ENCODE measurements at regions not wholly inside any gene's neighbourhood (a gene's known extent, or its start where the extent isn't known, plus 50 kb on each side); places are given as distances from the start of the nearest gene placed in this dataset.

GRCh38 chr6:44062771-44063560 lies 64.3 kb downstream of the MRPL14 start (continued):
- TF ChIP-seq TFAP4 (IDR thresholded peaks at IDR 0.05; ENCODE audit: borderline replicate concordance, low read depth) = peak; percentile 58; the same call in 1 of the 2 replicates
- TF ChIP-seq ZNF567 (CRISPR knock-in tag; IDR thresholded peaks at IDR 0.05; ENCODE audit: borderline replicate concordance) = peak; percentile 58; the same call in 1 of the 2 replicates
- no peak for TF ChIP-seq PRMT3 (CRISPR knock-in tag; IDR thresholded peaks at IDR 0.05; ENCODE audit: borderline replicate concordance, low read depth)
- 0 out of 2 replicates have a peak, but pooled peaks have one; percentile 46 for TF ChIP-seq HDAC2 (CRISPR knock-in tag; IDR thresholded peaks at IDR 0.05)
- no peak for TF ChIP-seq ATAD3A (CRISPR knock-in tag; IDR thresholded peaks at IDR 0.05)
- no peak for TF ChIP-seq GPBP1L1 (CRISPR knock-in tag; IDR thresholded peaks at IDR 0.05)
- TF ChIP-seq TRIM24 (CRISPR knock-in tag; IDR thresholded peaks at IDR 0.05) = peak; percentile 82; the same call in 1 of the 2 replicates
- peak; percentile 84 for TF ChIP-seq PAXIP1 (CRISPR knock-in tag; conservative IDR thresholded peaks at IDR 0.05)
- TF ChIP-seq SNAPC5 (CRISPR knock-in tag; IDR thresholded peaks at IDR 0.05; ENCODE audit: borderline replicate concordance) = no peak
- no peak for TF ChIP-seq SIX1 (CRISPR knock-in tag; IDR thresholded peaks at IDR 0.05; ENCODE audit: borderline replicate concordance)
- TF ChIP-seq ZNF431 (CRISPR knock-in tag; IDR thresholded peaks at IDR 0.05; ENCODE audit: borderline replicate concordance, low read depth) = no peak; the same call in 1 of the 2 replicates
- TF ChIP-seq ZNF232 (CRISPR knock-in tag; IDR thresholded peaks at IDR 0.05; ENCODE audit: borderline replicate concordance) = no peak
- no peak for TF ChIP-seq BRCA1 (CRISPR knock-in tag; IDR thresholded peaks at IDR 0.05)
- TF ChIP-seq THAP8 (CRISPR knock-in tag; IDR thresholded peaks at IDR 0.05; ENCODE audit: borderline replicate concordance) = no peak
- no peak for TF ChIP-seq MAZ (IDR thresholded peaks at IDR 0.05; ENCODE audit: borderline replicate concordance, low read depth, low read length)
- peak; percentile 26; the same call in 1 of the 2 replicates for TF ChIP-seq MAZ (CRISPR knock-in tag; IDR thresholded peaks at IDR 0.05; ENCODE audit: low read depth)
- TF ChIP-seq HNF4G (IDR thresholded peaks at IDR 0.05; ENCODE audit: borderline replicate concordance, low read depth, low read length) = no peak
- TF ChIP-seq HNF4G (CRISPR knock-in tag; IDR thresholded peaks at IDR 0.05; ENCODE audit: borderline replicate concordance, low read depth) = no peak
- TF ChIP-seq MXD4 (CRISPR knock-in tag; IDR thresholded peaks at IDR 0.05) = 0 out of 2 replicates have a peak, but pooled peaks have one; percentile 37
- peak; percentile 68 for TF ChIP-seq MYC (CRISPR knock-in tag; IDR thresholded peaks at IDR 0.05; ENCODE audit: borderline replicate concordance)
- TF ChIP-seq ERF (CRISPR knock-in tag; IDR thresholded peaks at IDR 0.05) = peak; percentile 78
- peak; percentile 57 for TF ChIP-seq ZNF576 (CRISPR knock-in tag; IDR thresholded peaks at IDR 0.05)
- TF ChIP-seq ZSCAN31 (CRISPR knock-in tag; IDR thresholded peaks at IDR 0.05; ENCODE audit: low read depth) = 0 out of 2 replicates have a peak, but pooled peaks have one; percentile 62
